ENCODE measurements at regions not wholly inside any gene's neighbourhood (a gene's known extent, or its start where the extent isn't known, plus 50 kb on each side); places are given as distances from the start of the nearest gene placed in this dataset.

DNA sequence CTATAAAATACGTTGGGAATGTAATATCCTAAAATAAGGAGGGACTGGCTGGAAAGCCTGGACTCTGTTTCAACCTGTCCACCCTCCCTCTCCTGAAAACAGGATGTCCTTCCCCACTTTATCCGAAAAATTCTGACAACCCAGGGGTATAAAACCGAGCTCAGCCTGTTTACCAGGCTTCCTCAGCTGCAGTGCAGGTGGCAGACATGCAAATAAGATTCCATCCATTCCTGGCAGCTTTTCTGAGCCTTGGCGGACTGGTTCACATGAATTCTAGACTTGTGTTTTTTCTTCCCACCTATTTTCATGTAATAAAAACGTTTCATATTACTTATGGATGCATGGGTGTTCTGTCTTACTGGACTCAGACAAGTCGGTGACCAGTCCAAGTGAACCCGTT, 479.3 kb downstream of the KCNJ18 start:
- TF ChIP-seq POLR2AphosphoS5 (IDR thresholded peaks at IDR 0.05) (no peak), POLR2A (IDR thresholded peaks at IDR 0.05) (no peak)
- TF ChIP-seq, protein P1, sequence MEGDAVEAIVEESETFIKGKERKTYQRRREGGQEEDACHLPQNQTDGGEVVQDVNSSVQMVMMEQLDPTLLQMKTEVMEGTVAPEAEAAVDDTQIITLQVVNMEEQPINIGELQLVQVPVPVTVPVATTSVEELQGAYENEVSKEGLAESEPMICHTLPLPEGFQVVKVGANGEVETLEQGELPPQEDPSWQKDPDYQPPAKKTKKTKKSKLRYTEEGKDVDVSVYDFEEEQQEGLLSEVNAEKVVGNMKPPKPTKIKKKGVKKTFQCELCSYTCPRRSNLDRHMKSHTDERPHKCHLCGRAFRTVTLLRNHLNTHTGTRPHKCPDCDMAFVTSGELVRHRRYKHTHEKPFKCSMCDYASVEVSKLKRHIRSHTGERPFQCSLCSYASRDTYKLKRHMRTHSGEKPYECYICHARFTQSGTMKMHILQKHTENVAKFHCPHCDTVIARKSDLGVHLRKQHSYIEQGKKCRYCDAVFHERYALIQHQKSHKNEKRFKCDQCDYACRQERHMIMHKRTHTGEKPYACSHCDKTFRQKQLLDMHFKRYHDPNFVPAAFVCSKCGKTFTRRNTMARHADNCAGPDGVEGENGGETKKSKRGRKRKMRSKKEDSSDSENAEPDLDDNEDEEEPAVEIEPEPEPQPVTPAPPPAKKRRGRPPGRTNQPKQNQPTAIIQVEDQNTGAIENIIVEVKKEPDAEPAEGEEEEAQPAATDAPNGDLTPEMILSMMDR (IDR thresholded peaks at IDR 0.05) = no peak
